Peyer's patch (tissue), 4 donors: ENCODE measurements at regions not wholly inside any gene's neighbourhood (a gene's known extent, or its start where the extent isn't known, plus 50 kb on each side); places are given as distances from the start of the nearest gene placed in this dataset.

Source experiments
- POLR2A ChIP-seq, 2 donors: fragments of 450-650 bp; IDR thresholded peaks; one replicate each; pipeline ENCODE4 v1.5.1; 2017; ENCODE audit warnings: antibody characterized with exemption in 2 of 2, mild to moderate bottlenecking in 2 of 2, moderate library complexity in 2 of 2
- TF ChIP-seq, protein P1 (sequence below), 6 experiments: fragments of 450-650 bp in 4 of 6; fragments of 200-600 bp in 2 of 6; sonication (generic) in 1 of 6; IDR thresholded peaks; one replicate each; pipeline ENCODE4 v1.5.1; 2017 to 2019; ENCODE audit warnings: antibody characterized with exemption in 6 of 6, mild to moderate bottlenecking in 3 of 6, moderate library complexity in 1 of 6

- TF ChIP-seq, protein P1, sequence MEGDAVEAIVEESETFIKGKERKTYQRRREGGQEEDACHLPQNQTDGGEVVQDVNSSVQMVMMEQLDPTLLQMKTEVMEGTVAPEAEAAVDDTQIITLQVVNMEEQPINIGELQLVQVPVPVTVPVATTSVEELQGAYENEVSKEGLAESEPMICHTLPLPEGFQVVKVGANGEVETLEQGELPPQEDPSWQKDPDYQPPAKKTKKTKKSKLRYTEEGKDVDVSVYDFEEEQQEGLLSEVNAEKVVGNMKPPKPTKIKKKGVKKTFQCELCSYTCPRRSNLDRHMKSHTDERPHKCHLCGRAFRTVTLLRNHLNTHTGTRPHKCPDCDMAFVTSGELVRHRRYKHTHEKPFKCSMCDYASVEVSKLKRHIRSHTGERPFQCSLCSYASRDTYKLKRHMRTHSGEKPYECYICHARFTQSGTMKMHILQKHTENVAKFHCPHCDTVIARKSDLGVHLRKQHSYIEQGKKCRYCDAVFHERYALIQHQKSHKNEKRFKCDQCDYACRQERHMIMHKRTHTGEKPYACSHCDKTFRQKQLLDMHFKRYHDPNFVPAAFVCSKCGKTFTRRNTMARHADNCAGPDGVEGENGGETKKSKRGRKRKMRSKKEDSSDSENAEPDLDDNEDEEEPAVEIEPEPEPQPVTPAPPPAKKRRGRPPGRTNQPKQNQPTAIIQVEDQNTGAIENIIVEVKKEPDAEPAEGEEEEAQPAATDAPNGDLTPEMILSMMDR (IDR thresholded peaks at IDR 0.05), result no peak
- TF ChIP-seq POLR2A (IDR thresholded peaks at IDR 0.05), result no peak
Measured at GRCh38 chr3:167116120-167116922, 263.8 kb downstream of the ZBBX start.
